Trophoblast cell (in vitro differentiated cells and primary cell): ENCODE measurements at regions not wholly inside any gene's neighbourhood (a gene's known extent, or its start where the extent isn't known, plus 50 kb on each side); places are given as distances from the start of the nearest gene placed in this dataset.

Source experiments
- DNase-seq, 2 donors: peaks; one replicate each; pipeline ENCODE4 v3.0.0-alpha.2; 2016
- H2AFZ ChIP-seq: 2 replicates; pipeline ENCODE4 v1.6.1; 2013; ENCODE audit warnings: low read length, moderate library complexity, mild to moderate bottlenecking; ENCODE audit not compliant: insufficient read depth, poor library complexity
- H2AK5ac ChIP-seq: 2 replicates; pipeline ENCODE4 v1.6.1; 2013; ENCODE audit warnings: mild to moderate bottlenecking, low read length
- H2BK120ac ChIP-seq: 2 replicates; pipeline ENCODE4 v1.6.1; 2013; ENCODE audit warnings: low read length, mild to moderate bottlenecking, moderate library complexity; ENCODE audit not compliant: insufficient read depth, poor library complexity
- H2BK12ac ChIP-seq: 2 replicates; pipeline ENCODE4 v1.6.1; 2013; ENCODE audit warnings: mild to moderate bottlenecking, low read length, moderate library complexity
- H2BK5ac ChIP-seq: 2 replicates; pipeline ENCODE4 v1.6.1; 2013; ENCODE audit warnings: low read length, low read depth, moderate library complexity, mild to moderate bottlenecking; ENCODE audit not compliant: poor library complexity
- H3K14ac ChIP-seq: 2 replicates; pipeline ENCODE4 v1.6.1; 2013; ENCODE audit warnings: mild to moderate bottlenecking, low read length
- H3K18ac ChIP-seq: 2 replicates; pipeline ENCODE4 v1.6.1; 2013; ENCODE audit warnings: mild to moderate bottlenecking, low read length
- H3K23ac ChIP-seq: 2 replicates; pipeline ENCODE4 v1.6.1; 2013; ENCODE audit warnings: low read length
- H3K27ac ChIP-seq: 2 replicates; pipeline ENCODE4 v1.5.1; 2013; ENCODE audit warnings: low read depth, mild to moderate bottlenecking, inconsistent platforms, low read length, moderate library complexity
- H3K27me3 ChIP-seq: 2 replicates; pipeline ENCODE4 v1.6.1; 2013; ENCODE audit warnings: inconsistent platforms, mild to moderate bottlenecking, low read length, moderate library complexity; ENCODE audit not compliant: insufficient read depth
- H3K36me3 ChIP-seq, 2 experiments: 1 replicate in 1 of 2; 2 replicates in 1 of 2; pipeline ENCODE4 v1.6.1; 2013; ENCODE audit warnings: low read length in 2 of 2, mild to moderate bottlenecking in 2 of 2, moderate library complexity in 1 of 2; ENCODE audit not compliant: insufficient read depth in 2 of 2, control insufficient read depth in 1 of 2
- H3K4ac ChIP-seq: 2 replicates; pipeline ENCODE4 v1.6.1; 2013; ENCODE audit warnings: low read depth, mild to moderate bottlenecking, low read length, moderate library complexity
- H3K4me1 ChIP-seq, 2 experiments: 1 replicate in 1 of 2; 2 replicates in 1 of 2; pipeline ENCODE4 v1.6.1; 2013; ENCODE audit warnings: low read length in 2 of 2, mild to moderate bottlenecking in 2 of 2, moderate library complexity in 1 of 2; ENCODE audit not compliant: insufficient read depth in 2 of 2, control insufficient read depth in 1 of 2
- H3K4me2 ChIP-seq: 2 replicates; pipeline ENCODE4 v1.6.1; 2013; ENCODE audit warnings: inconsistent platforms, mild to moderate bottlenecking, low read length, moderate library complexity
- H3K4me3 ChIP-seq: 2 replicates; pipeline ENCODE4 v1.5.1; 2013; ENCODE audit warnings: mild to moderate bottlenecking, low read depth, low read length, inconsistent platforms
- H3K79me1 ChIP-seq: one replicate; pipeline ENCODE4 v1.6.1; 2013; ENCODE audit warnings: low read length
- H3K79me2 ChIP-seq: 2 replicates; pipeline ENCODE4 v1.6.1; 2013; ENCODE audit warnings: low read length, mild to moderate bottlenecking; ENCODE audit not compliant: control insufficient read depth, insufficient read depth, poor library complexity
- H3K9ac ChIP-seq: 2 replicates; pipeline ENCODE4 v1.6.1; 2013; ENCODE audit warnings: mild to moderate bottlenecking, low read length
- H3K9me3 ChIP-seq: 2 replicates; pipeline ENCODE4 v1.6.1; 2013; ENCODE audit warnings: low read depth, mild to moderate bottlenecking, control low read depth, inconsistent platforms, low read length; ENCODE audit not compliant: insufficient read depth
- H4K12ac ChIP-seq: 2 replicates; pipeline ENCODE4 v1.6.1; 2013; ENCODE audit warnings: low read depth, mild to moderate bottlenecking, low read length, moderate library complexity
- H4K8ac ChIP-seq: 2 replicates; pipeline ENCODE4 v1.6.1; 2013; ENCODE audit warnings: low read depth, mild to moderate bottlenecking, low read length, moderate library complexity
- H4K91ac ChIP-seq: one replicate; pipeline ENCODE4 v1.6.1; 2013; ENCODE audit warnings: low read depth, mild to moderate bottlenecking, low read length, moderate library complexity
- WGBS: extraction: QIAGEN DNeasy Blood & Tissue Kit; methylation state at CpG from one replicate; pipeline ENCODE4 v1.1.7; 2013; ENCODE audit warnings: missing lambda C conversion rate; ENCODE audit not compliant: insufficient read length, insufficient coverage; ENCODE audit errors: extremely low coverage; 5-methylcytosine and 5-hydroxymethylcytosine counted together

DNA sequence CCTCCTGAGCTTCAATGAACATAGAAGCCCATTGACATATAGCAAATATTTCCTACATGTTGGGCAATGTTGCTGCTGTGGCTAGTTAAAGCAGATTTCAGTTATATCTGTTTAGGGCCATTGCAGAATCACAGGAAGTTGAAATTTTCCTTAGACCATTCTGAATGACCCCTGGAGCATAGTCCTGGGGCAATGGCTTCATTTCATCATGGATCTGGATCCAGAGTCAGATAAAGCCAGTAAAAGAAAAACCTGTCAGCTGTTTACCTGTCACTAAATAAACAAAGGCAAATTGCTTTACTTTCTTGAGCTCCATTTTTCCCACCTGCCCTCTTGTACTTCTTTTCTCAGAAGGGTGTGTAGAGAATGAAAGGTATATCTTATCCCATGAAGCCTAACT, 494.0 kb upstream of the MAP3K7 start:
- Histone ChIP-seq H3K27me3 (no peaks in the 10 kb centered on the region), H3K79me1 (no peaks in the 10 kb centered on the region), H2BK12ac (no peak overlapping the region), H3K9me3 (no peaks in the 10 kb centered on the region), H3K23ac (no peak overlapping the region), H2AK5ac (no peak overlapping the region), H3K79me2 (no peaks in the 10 kb centered on the region), H3K4me2 (no peak overlapping the region), H3K27ac (no peak overlapping the region), H3K4me1 (peaks cover 0 to 3% of the 10 kb centered on the region in 2 experiments), H4K8ac (no peak overlapping the region), H4K91ac (no peak overlapping the region), H3K9ac (no peak overlapping the region), H3K14ac (no peak overlapping the region), H3K4ac (no peak overlapping the region), H3K4me3 (no peak overlapping the region), H2BK120ac (no peak overlapping the region), H4K12ac (no peak overlapping the region), H2AFZ (no peak overlapping the region), H3K18ac (no peak overlapping the region), H2BK5ac (no peak overlapping the region), H3K36me3 (no peaks in the 10 kb centered on the region)
- peak; percentile 16 to 33 for DNase-seq

- no peak overlapping the region for H3K4me2 ChIP-seq
- H4K12ac ChIP-seq = no peak overlapping the region
- no CpG with 5 or more reads among the region's 3 CpGs for WGBS
- no peak for DNase-seq
- no peak overlapping the region for H2BK120ac ChIP-seq
- no peak overlapping the region for H2AFZ ChIP-seq
- no peak overlapping the region for H3K9ac ChIP-seq
- no peak overlapping the region for H3K27ac ChIP-seq
- no peak overlapping the region for H2BK12ac ChIP-seq
- H3K79me2 ChIP-seq = no peaks in the 10 kb centered on the region
- H3K23ac ChIP-seq = no peak overlapping the region
- H3K4me3 ChIP-seq = no peak overlapping the region
- no peaks in the 10 kb centered on the region for H3K27me3 ChIP-seq
- H4K8ac ChIP-seq = no peak overlapping the region
- no peak overlapping the region for H2BK5ac ChIP-seq
- H3K36me3 ChIP-seq = no peaks in the 10 kb centered on the region
- H3K18ac ChIP-seq = no peak overlapping the region
- no peaks in the 10 kb centered on the region for H3K79me1 ChIP-seq
- H3K4ac ChIP-seq = no peak overlapping the region
- H3K4me1 ChIP-seq = peaks cover 0 to 3% of the 10 kb centered on the region in 2 experiments
- H4K91ac ChIP-seq = no peak overlapping the region
- no peaks in the 10 kb centered on the region for H3K9me3 ChIP-seq
- no peak overlapping the region for H2AK5ac ChIP-seq
- no peak overlapping the region for H3K14ac ChIP-seq
These were observed 493.1 kb upstream of the MAP3K7 start for GRCh38 chr6:91079969-91080368.

DNA sequence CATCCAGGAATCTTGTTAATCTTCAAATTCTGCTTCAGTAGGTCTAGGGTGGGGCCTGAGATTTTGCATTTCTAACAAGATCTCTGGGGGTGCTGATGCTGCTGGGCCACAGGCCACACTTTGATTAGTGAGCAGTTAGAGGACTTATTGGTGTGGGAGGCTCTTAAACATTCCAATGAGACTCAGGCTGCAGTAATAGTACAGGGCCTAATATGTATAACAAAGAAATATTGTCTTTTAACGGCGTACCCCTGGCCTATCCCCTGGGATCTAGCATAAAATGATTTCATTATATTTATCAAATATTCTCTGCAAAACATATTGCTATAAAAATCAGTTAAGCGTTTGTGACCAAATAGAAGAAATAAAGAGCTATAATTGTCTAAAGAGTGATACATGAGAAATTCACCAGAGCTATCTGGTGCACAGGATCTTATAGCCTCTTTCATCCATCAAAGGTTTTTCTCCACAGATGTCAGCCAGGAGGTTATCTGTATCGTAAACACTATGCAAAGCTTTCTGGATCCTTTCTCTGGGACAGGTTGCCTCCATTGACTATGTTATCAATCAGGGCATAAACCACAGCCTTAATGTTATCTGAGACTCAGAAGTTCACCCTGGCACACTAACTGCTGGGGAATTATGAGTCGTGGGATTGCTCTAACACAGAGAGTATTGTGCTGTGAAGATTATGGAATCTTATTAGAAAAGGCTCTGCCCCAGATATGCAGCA, 488.5 kb upstream of the MAP3K7 start:
- no peak overlapping the region for H2AK5ac ChIP-seq
- WGBS = no CpG with 5 or more reads among the region's 5 CpGs
- no peak overlapping the region for H3K4me2 ChIP-seq
- no peak overlapping the region for H4K8ac ChIP-seq
- no peak overlapping the region for H3K27ac ChIP-seq
- no peak overlapping the region for H2BK12ac ChIP-seq
- H3K4me3 ChIP-seq = no peak overlapping the region
- no peak for DNase-seq
- no peaks in the 10 kb centered on the region for H3K79me1 ChIP-seq
- no peaks in the 10 kb centered on the region for H3K27me3 ChIP-seq
- no peak overlapping the region for H3K4ac ChIP-seq
- H2BK120ac ChIP-seq = no peak overlapping the region
- H3K9ac ChIP-seq = no peak overlapping the region
- no peaks in the 10 kb centered on the region for H3K36me3 ChIP-seq
- H3K23ac ChIP-seq = no peak overlapping the region
- no peak overlapping the region for H3K18ac ChIP-seq
- H3K9me3 ChIP-seq = no peaks in the 10 kb centered on the region
- no peak overlapping the region for H2BK5ac ChIP-seq
- no peak overlapping the region for H4K91ac ChIP-seq
- H3K79me2 ChIP-seq = no peaks in the 10 kb centered on the region
- no peak overlapping the region for H2AFZ ChIP-seq
- H3K4me1 ChIP-seq = peaks cover 0 to 3% of the 10 kb centered on the region in 2 experiments
- no peak overlapping the region for H3K14ac ChIP-seq
- H4K12ac ChIP-seq = no peak overlapping the region

GRCh38 chr6:91063362-91063761, 476.5 kb upstream of the MAP3K7 start:
- Histone ChIP-seq H4K8ac (no peak overlapping the region), H2BK5ac (no peak overlapping the region), H3K79me2 (no peaks in the 10 kb centered on the region), H3K9ac (no peak overlapping the region), H3K4me2 (no peak overlapping the region), H4K12ac (no peak overlapping the region), H2AK5ac (no peak overlapping the region), H3K27ac (no peak overlapping the region), H2BK120ac (no peak overlapping the region), H3K27me3 (no peaks in the 10 kb centered on the region), H3K4ac (no peak overlapping the region), H4K91ac (no peak overlapping the region), H3K9me3 (no peaks in the 10 kb centered on the region), H2AFZ (no peak overlapping the region), H3K14ac (no peak overlapping the region), H3K18ac (no peak overlapping the region), H3K23ac (no peak overlapping the region), H3K4me1 (no peaks in the 10 kb centered on the region), H3K4me3 (no peak overlapping the region), H3K79me1 (no peaks in the 10 kb centered on the region), H3K36me3 (no peaks in the 10 kb centered on the region), H2BK12ac (no peak overlapping the region)
- 100% methylated on average over 1 of the region's 1 CpG for WGBS
- DNase-seq = no peak
